Stimulated activated CD8-positive, alpha-beta memory T cell treated with anti-CD3 and anti-CD28 coated beads, Interleukin-2, amount 100 ng/mL, for 48 hours (primary cell): ENCODE measurements at regions not wholly inside any gene's neighbourhood (a gene's known extent, or its start where the extent isn't known, plus 50 kb on each side); places are given as distances from the start of the nearest gene placed in this dataset.

Source experiments
- DNase-seq, 2 donors: peaks; one replicate each; pipeline ENCODE4 v3.0.0-alpha.2; 2020; ENCODE audit warnings: low read depth in 2 of 2

GRCh38 chr2:59993726-59994125, 559.7 kb downstream of the BCL11A start:
- DNase-seq, result no peak

GRCh38 chr2:59988341-59988740, 565.1 kb downstream of the BCL11A start:
- DNase-seq, result no peak

DNA sequence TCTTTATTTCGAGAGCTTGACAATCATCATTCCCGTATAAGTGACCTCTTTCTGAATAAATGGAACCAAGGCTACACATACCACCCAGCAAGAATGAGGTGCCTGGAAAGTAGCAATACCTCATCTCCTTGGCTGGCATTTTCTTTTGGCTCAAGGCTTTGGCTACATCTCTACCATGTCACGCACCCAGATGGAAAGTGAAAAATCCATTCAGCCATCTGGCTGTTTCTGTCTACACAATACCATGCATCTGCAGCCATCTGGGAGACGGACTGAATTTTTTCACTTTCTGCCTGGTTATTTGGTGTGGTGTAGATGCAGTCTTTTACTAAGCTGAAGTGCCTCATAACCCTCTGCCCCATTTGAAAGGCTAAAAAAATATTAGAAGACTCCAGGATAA, 566.9 kb downstream of the BCL11A start:
- DNase-seq, result no peak

GRCh38 chr2:59985923-59986322, 567.5 kb downstream of the BCL11A start:
- DNase-seq, result no peak

DNA sequence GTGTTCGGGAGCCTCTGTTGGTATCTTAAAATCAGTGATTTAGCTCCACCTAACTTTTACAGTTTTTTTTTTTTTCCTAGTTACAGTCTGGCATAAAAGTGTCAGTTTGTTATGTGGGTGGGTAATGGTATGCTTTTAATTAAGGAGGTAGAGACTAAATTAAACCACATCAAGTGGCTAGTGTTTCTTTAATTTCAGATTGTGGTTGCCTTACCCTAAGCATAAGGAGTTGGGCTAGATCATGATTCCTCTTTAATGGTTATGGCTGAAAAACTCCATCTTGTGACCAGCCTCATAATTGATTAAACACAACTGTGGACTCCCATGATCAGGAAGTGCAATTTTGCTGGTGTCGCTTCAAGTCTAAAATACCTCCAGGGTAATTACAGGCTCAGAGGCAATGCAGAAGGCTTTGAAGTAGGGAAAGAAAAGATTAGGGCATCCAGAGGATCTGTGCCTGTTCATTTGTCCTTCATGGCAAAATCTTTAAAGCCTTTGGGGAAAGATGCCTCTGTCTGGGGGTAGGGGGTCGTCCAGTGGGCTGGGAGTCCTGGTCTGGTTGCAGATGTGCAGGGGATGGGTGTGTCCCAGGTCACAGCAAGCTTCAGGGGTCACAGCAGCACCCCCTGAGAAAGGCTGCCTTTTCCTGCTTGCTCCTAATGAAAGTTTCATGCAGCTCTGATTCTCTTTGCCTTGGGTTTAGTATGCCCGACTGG, 579.2 kb downstream of the BCL11A start:
- DNase-seq, result no peak

GRCh38 chr2:59969161-59969560, 584.3 kb downstream of the BCL11A start:
- DNase-seq, result no peak

DNA sequence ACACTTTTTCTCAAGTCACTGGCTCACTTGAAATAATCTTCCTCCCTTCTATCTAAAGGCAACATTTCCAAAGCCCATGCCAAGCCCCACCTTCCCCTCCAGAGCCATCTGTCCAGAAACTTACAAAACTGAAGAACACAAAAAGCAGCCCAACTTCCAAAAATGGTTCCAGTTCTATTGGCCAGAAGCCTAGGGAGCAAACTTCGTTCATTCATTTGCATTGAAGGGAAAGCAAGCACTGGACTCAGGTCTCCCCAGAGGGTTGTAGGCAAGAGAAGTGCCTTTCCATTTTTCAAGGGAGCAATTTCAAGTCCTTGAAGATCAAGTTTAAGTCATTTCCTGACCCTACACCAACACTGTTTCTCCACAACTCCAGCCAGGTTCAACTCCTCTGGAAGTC, 585.0 kb downstream of the BCL11A start:
- no peak for DNase-seq

- DNase-seq, result no peak
These were observed 585.8 kb downstream of the BCL11A start for GRCh38 chr2:59967691-59968090.

DNA sequence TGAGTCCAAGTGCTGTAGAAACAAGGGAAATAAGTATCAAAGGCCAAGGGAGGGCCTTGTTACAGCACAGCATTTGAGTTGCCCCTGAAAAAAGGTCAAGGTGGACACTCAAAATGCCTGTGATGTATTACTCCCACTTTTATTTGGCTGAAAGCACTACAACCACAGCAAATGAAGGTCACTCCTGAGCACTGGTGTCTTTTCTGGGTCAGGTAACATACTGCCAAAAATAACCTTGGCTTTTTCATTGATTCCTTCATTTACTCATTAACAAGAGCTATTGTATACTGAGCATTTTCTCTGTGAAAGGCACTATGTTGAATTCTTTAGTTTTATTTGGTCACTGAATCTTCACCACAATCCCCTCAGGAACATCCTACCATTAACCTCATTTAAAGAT, 590.3 kb downstream of the BCL11A start:
- no peak for DNase-seq

DNA sequence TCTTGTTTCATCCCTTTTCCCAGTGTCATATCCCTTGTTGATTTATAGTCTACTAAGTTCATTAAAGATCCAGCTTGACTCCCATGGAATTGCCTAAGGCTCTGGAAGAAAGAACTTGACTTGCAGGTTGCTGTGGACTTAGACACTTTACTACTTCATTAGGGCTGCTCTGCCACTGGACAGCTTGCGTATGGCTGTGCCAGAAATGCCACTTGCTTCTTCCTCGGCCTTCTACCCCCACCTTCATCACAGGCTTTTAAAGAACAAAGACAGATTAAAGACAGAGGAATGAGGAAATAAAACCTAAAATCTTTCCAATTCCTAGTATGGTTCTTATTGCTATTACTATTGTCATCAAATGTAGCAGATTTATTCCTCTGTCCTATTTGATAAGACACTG, 591.7 kb downstream of the BCL11A start:
- no peak for DNase-seq

GRCh38 chr2:59959944-59960343, 593.5 kb downstream of the BCL11A start:
- no peak for DNase-seq

- DNase-seq, result no peak
These were observed 596.0 kb downstream of the BCL11A start for GRCh38 chr2:59957504-59957903.

DNA sequence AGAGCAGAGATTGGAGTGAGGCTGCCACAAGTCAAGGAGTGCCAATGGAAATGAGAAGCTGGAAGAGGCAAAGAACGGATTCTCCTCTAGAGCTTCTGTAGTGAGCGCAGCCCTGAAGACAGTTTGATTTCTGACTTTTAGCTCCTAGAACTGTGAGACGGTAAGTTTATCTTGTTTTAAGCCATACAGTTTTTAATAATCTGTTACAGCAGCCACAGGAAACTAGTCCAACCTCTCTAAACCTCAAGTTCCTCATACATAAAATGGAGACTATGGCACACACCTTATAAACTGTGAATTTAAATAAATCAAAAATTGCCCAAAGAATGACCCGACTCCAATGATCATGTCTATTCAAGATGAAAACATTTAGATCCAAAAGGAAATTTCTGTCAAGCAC, 596.5 kb downstream of the BCL11A start:
- DNase-seq, result no peak

- DNase-seq, result no peak
These were observed 605.4 kb downstream of the BCL11A start for GRCh38 chr2:59947917-59948541.

- DNase-seq, result no peak
These were observed 606.2 kb downstream of the BCL11A start for GRCh38 chr2:59947209-59947608.

DNA sequence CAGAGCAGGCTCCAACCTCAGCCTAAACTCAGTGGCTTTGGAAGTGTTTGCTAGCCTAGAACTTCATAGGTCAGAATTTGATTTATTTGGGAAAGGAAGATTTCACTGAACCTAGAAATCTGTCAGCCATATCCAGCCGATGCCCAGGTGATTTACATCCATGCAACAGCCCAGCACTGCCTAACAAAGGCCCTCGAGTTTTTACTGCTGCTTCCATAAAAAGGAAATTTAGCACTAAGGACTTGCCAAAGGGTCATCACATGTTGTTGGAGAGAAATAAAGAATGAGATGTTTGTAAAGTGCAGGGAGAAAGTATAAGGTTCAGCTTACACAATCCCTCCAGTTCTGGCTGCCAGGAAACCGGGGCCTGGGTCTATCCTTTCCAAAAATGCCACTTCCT, 614.2 kb downstream of the BCL11A start:
- DNase-seq, result no peak

DNA sequence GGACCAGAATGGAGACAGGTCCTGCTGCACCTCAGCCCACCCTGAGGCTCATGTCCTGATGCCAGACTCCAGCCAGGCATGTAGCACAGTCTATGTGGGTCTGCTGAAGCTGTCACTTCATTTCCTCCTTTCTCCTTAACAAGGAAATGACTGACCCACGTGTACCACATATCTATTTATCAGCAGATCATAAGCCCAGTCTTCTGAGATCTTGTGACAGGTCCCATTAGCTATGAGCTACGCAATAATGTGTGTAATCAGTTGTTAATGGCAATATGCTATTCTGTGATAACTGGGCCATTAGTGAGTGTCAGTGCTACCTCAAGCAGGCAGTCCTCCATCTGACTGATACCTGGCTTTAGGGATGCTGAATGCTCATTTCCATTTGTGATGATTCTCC, 615.3 kb downstream of the BCL11A start:
- DNase-seq, result no peak

GRCh38 chr2:59936048-59936447, 617.4 kb downstream of the BCL11A start:
- no peak for DNase-seq

GRCh38 chr2:59935005-59935404, 618.4 kb downstream of the BCL11A start:
- no peak for DNase-seq

GRCh38 chr2:59933948-59934347, 619.5 kb downstream of the BCL11A start:
- no peak for DNase-seq

DNA sequence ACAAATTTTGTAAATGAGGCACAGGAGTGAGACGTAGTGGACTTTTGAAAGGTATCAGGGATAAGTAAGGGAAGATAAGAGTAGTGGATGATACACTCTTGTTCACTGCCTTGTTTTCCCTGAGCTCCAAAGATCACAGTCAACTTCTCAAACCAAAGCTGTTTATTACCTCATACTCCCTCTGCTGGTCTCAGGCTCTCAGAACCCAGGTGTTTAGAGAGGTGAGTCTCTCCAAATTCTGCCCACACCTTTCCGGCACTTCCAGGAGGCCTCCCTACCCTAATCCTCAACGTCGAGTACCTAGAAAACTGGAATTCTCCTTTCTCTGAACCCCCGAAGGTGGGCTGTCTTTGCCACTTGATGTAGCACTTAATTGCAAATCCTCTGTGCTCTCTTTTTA, 621.1 kb downstream of the BCL11A start:
- no peak for DNase-seq

- DNase-seq, result no peak
These were observed 623.0 kb downstream of the BCL11A start for GRCh38 chr2:59930430-59930829.

DNA sequence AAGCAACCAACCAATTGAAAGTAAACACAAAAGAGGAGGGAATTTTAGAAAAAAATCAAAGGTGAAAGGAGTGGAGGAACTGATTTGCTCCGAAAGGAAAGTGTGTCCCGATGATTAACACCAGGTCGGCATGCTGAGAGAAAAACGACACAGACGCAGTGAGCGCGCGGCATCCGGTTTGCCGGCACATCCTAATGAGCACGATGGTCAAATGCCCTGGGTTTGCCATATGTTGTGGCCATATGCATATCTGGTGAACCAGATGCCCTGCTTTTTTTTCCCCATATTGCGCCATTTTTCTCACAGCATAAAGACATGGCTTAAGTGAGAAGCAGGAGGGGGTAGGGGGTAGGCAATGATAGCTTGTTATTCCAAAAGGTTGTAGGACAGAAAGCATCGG, 626.7 kb downstream of the BCL11A start:
- DNase-seq, result no peak

DNA sequence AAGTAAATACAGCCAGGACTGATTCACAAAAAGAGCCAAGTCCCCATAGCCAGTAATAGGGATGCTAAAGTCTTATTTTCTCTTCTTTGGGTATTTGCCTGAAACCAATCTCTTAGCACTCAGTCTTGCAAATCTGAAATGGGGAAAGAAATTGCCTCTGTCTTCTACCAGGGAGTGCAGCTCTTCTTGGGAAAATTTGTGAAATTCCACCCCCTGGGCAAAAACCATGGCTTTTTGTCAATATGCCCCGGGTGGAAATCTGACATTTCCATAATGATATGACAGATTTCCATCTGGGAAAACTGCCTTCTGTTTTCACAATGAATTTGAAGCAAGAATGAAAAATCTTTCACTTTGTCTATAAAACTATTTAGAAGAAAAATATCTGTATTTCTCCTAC, 628.1 kb downstream of the BCL11A start:
- no peak for DNase-seq
